ENCODE measurements at regions not wholly inside any gene's neighbourhood (a gene's known extent, or its start where the extent isn't known, plus 50 kb on each side); places are given as distances from the start of the nearest gene placed in this dataset.

- no peak for TF ChIP-seq POLR2A (IDR thresholded peaks at IDR 0.05)
- TF ChIP-seq CTCF (IDR thresholded peaks at IDR 0.05): no peak
- no peak for TF ChIP-seq POLR2AphosphoS5 (IDR thresholded peaks at IDR 0.05)
Measured at GRCh38 chr2:143954844-143955243, 565.1 kb downstream of the ZEB2 start.
